ENCODE measurements at regions not wholly inside any gene's neighbourhood (a gene's known extent, or its start where the extent isn't known, plus 50 kb on each side); places are given as distances from the start of the nearest gene placed in this dataset.

DNA sequence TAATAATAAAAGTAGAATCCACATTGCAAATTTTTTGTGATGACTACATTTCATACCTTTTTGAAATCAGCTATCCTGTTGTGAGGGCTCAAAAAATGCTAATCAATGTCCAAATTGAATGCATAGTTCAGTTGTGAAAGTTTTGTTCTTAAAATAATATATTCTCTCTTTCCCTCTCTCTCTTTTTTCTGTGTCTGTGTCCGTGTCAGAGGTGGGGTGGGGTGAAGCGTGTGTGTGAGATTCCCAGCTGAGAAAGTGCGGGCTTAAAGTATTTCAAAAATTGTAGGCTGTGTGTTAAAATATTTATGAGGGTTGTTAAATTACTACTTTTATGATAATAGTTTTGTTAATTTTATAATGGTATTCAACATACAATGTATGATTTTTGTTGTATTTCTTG lies 388.0 kb upstream of the LRRTM4 start:
- WGBS (ENCODE audit: low lambda C conversion rate) = 91% methylated on average over 3 of the region's 3 CpGs
- TF ChIP-seq SMAD3 (CRISPR knock-in tag; IDR thresholded peaks at IDR 0.05) = no peak
- TF ChIP-seq RBM22 (optimal IDR thresholded peaks at IDR 0.05; ENCODE audit: low read length) = no peak
- TF ChIP-seq, protein P1, sequence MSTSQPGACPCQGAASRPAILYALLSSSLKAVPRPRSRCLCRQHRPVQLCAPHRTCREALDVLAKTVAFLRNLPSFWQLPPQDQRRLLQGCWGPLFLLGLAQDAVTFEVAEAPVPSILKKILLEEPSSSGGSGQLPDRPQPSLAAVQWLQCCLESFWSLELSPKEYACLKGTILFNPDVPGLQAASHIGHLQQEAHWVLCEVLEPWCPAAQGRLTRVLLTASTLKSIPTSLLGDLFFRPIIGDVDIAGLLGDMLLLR (CRISPR knock-in tag; IDR thresholded peaks at IDR 0.05) = no peak
- no peak for TF ChIP-seq GATAD1 (CRISPR knock-in tag; IDR thresholded peaks at IDR 0.05)
- TF ChIP-seq NCOA5 (CRISPR knock-in tag; IDR thresholded peaks at IDR 0.05) = no peak
- no peak for TF ChIP-seq LCORL (IDR thresholded peaks at IDR 0.05)
- TF ChIP-seq LCORL (CRISPR knock-in tag; IDR thresholded peaks at IDR 0.05) = no peak
- no peak overlapping the region for H2AFZ ChIP-seq (ENCODE audit: low read length)
- in situ Hi-C loops (cut with HindIII; ENCODE audit: extremely low pct_ligation_motif_present, low pct_unique_long_range_greater_than_20kb) (no loop called here), intact Hi-C loops (cut with micrococcal nuclease; ENCODE audit: unreplicated experiment) (no loop called here)
- DNase-seq (ENCODE audit: low spot score) = no peak
- H4K20me1 ChIP-seq (ENCODE audit: insufficient read depth, low read length) = no peaks in the 10 kb centered on the region
- H3K9me3 ChIP-seq (ENCODE audit: low read length) = no peaks in the 10 kb centered on the region
- ChIA-PET CTCF (ENCODE audit: low intra/inter-chr PET ratio, low total read pairs) (no interaction called here), POLR2A (no interaction called here)
- H3K4me2 ChIP-seq (ENCODE audit: low read depth, low read length) = no peak overlapping the region
- no peaks in the 10 kb centered on the region for H3K4me1 ChIP-seq (ENCODE audit: insufficient read depth, low read length)
- BruUV-seq (replicated peaks) = no TSS peak
- ATAC-seq = no peak
- H3K4me3 ChIP-seq (replicated peaks in 1 of 3; ENCODE audit: insufficient read depth in 1 of 3, low read depth in 2 of 3, low read length in 3 of 3) = no peak overlapping the region
- no peak for FAIRE-seq
- H3K36me3 ChIP-seq (replicated peaks in 1 of 2; ENCODE audit: control insufficient read depth in 1 of 2, insufficient read depth in 2 of 2, low read length in 2 of 2) = no peaks in the 10 kb centered on the region
- no peaks in the 10 kb centered on the region for H3K79me2 ChIP-seq (ENCODE audit: insufficient read depth, low read length)
- H3K9ac ChIP-seq (ENCODE audit: insufficient read depth, low read depth, low read length) = no peak overlapping the region
- H3K27ac ChIP-seq (ENCODE audit: extremely low read length, insufficient read depth, low read length) = no peak overlapping the region
- H3K27me3 ChIP-seq (ENCODE audit: control insufficient read depth in 1 of 2, insufficient read depth in 2 of 2, low read length in 2 of 2) = no peaks in the 10 kb centered on the region; a peak in 1 of 5 replicates

DNA sequence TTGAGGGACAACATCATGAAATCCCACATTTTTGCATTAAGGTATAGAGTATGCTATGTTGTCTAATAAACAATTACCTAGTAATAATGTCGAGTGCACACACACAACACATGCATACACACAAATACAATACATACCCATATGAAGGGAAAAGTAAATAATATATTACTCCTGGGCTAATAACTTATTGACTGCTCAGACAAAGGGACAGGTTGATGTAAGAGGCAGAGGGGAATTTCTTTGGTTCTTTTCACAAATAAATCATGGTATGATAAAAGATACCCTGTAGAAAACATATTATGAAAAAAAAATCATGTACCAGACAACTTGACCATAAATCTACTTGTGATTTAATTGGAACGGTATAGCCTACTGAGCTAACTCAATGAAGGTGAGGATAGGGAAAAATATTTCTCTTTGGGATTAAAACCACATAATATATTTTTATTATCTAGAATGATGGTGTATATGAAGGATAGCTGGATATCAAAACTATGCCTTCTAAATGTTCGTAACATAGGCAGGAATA lies 398.7 kb upstream of the LRRTM4 start:
- intact Hi-C loops (cut with micrococcal nuclease; ENCODE audit: unreplicated experiment) = no loop called here
- Histone ChIP-seq H3K4me3 (replicated peaks in 1 of 3; ENCODE audit: insufficient read depth in 1 of 3, low read depth in 2 of 3, low read length in 3 of 3) (no peak overlapping the region), H3K4me1 (ENCODE audit: insufficient read depth, low read length) (no peaks in the 10 kb centered on the region), H3K4me2 (ENCODE audit: low read depth, low read length) (no peak overlapping the region), H3K27ac (ENCODE audit: extremely low read length, insufficient read depth, low read length) (no peak overlapping the region), H4K20me1 (ENCODE audit: insufficient read depth, low read length) (no peaks in the 10 kb centered on the region), H3K79me2 (ENCODE audit: insufficient read depth, low read length) (no peaks in the 10 kb centered on the region), H2AFZ (ENCODE audit: low read length) (no peak overlapping the region), H3K9me3 (ENCODE audit: low read length) (no peaks in the 10 kb centered on the region), H3K36me3 (replicated peaks in 1 of 2; ENCODE audit: control insufficient read depth in 1 of 2, insufficient read depth in 2 of 2, low read length in 2 of 2) (no peaks in the 10 kb centered on the region), H3K9ac (ENCODE audit: insufficient read depth, low read depth, low read length) (no peak overlapping the region), H3K27me3 (ENCODE audit: control insufficient read depth in 1 of 2, insufficient read depth in 2 of 2, low read length in 2 of 2) (no peaks in the 10 kb centered on the region)
- ChIA-PET CTCF (ENCODE audit: low intra/inter-chr PET ratio, low total read pairs) (no interaction called here), POLR2A (no interaction called here)
- FAIRE-seq (no peak), ATAC-seq (no peak), DNase-seq (ENCODE audit: low spot score) (no peak)
- 72% methylated on average over 3 of the region's 3 CpGs for WGBS (ENCODE audit: low lambda C conversion rate)
- in situ Hi-C loops (cut with HindIII; ENCODE audit: extremely low pct_ligation_motif_present, low pct_unique_long_range_greater_than_20kb) = no loop called here
- BruUV-seq (replicated peaks) = no TSS peak
- TF ChIP-seq, protein P2, sequence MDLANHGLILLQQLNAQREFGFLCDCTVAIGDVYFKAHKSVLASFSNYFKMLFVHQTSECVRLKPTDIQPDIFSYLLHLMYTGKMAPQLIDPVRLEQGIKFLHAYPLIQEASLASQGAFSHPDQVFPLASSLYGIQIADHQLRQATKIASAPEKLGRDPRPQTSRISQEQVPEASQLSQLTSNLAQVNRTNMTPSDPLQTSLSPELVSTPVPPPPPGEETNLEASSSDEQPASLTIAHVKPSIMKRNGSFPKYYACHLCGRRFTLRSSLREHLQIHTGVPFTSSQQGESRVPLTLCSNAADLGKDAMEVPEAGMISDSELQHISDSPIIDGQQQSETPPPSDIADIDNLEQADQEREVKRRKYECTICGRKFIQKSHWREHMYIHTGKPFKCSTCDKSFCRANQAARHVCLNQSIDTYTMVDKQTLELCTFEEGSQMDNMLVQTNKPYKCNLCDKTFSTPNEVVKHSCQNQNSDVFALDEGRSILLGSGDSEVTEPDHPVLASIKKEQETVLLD (CRISPR knock-in tag; IDR thresholded peaks at IDR 0.05; ENCODE audit: low read depth) = no peak
- TF ChIP-seq MAFF (IDR thresholded peaks at IDR 0.05; ENCODE audit: low read depth, low read length) (no peak), RARG (CRISPR knock-in tag; IDR thresholded peaks at IDR 0.05; ENCODE audit: low read depth) (no peak), ZNF790 (CRISPR knock-in tag; IDR thresholded peaks at IDR 0.05; ENCODE audit: borderline replicate concordance) (no peak), GPN1 (CRISPR knock-in tag; IDR thresholded peaks at IDR 0.05; ENCODE audit: borderline replicate concordance) (no peak)
- TF ChIP-seq, protein P3, sequence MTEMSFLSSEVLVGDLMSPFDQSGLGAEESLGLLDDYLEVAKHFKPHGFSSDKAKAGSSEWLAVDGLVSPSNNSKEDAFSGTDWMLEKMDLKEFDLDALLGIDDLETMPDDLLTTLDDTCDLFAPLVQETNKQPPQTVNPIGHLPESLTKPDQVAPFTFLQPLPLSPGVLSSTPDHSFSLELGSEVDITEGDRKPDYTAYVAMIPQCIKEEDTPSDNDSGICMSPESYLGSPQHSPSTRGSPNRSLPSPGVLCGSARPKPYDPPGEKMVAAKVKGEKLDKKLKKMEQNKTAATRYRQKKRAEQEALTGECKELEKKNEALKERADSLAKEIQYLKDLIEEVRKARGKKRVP (CRISPR knock-in tag; IDR thresholded peaks at IDR 0.05) = no peak
- TF ChIP-seq, protein P4, sequence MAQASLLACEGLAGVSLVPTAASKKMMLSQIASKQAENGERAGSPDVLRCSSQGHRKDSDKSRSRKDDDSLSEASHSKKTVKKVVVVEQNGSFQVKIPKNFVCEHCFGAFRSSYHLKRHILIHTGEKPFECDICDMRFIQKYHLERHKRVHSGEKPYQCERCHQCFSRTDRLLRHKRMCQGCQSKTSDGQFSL (CRISPR knock-in tag; IDR thresholded peaks at IDR 0.05) = no peak

Data from HepG2 (cell line).